Kidney (tissue), 13 donors: ENCODE measurements at regions not wholly inside any gene's neighbourhood (a gene's known extent, or its start where the extent isn't known, plus 50 kb on each side); places are given as distances from the start of the nearest gene placed in this dataset.

ENCODE experiments used
- DNase-seq, 5 donors: peaks; one replicate each; pipeline ENCODE4 v3.0.0-alpha.2; 2013 to 2020
- FAIRE-seq: peaks from 2 replicates; lab custom pipeline; 2012; peaks lifted over from hg19 to GRCh38; lab: Jason Lieb, UNC
- H3K27ac ChIP-seq, 2 donors: one replicate each; pipeline ENCODE4 v1.7.0; 2013; ENCODE audit warnings: low read depth in 2 of 2, low read length in 2 of 2, inconsistent platforms in 1 of 2
- H3K27me3 ChIP-seq: one replicate; pipeline ENCODE4 v1.7.1; 2013; ENCODE audit warnings: low read length, inconsistent platforms; ENCODE audit not compliant: control insufficient read depth, insufficient read depth
- H3K36me3 ChIP-seq, 3 donors: one replicate each; pipeline versions ENCODE4 v1.7.0 to v1.7.1; 2013; ENCODE audit warnings: low read length in 3 of 3, control low read depth in 1 of 3, inconsistent platforms in 1 of 3; ENCODE audit not compliant: insufficient read depth in 3 of 3, control insufficient read depth in 2 of 3
- H3K4me1 ChIP-seq, 3 donors: one replicate each; pipeline versions ENCODE4 v1.7.0 to v1.7.1; 2013; ENCODE audit warnings: low read length in 3 of 3, inconsistent platforms in 1 of 3, low read depth in 1 of 3; ENCODE audit not compliant: control insufficient read depth in 2 of 3, insufficient read depth in 2 of 3
- H3K4me3 ChIP-seq, 3 donors: one replicate each; pipeline versions ENCODE4 v1.7.0 to v1.8.1; 2013; ENCODE audit warnings: low read length in 3 of 3, control low read depth in 1 of 3, inconsistent platforms in 1 of 3
- H3K9ac ChIP-seq, 3 donors: one replicate each; pipeline versions ENCODE4 v1.7.0 to v1.7.1; 2013; ENCODE audit warnings: low read length in 3 of 3, control low read depth in 1 of 3, inconsistent platforms in 1 of 3
- H3K9me3 ChIP-seq, 3 donors: one replicate each; pipeline versions ENCODE4 v1.7.0 to v1.7.1; 2013; ENCODE audit warnings: low read length in 3 of 3, control low read depth in 1 of 3, inconsistent platforms in 1 of 3; ENCODE audit not compliant: control insufficient read depth in 2 of 3, insufficient read depth in 1 of 3
- CTCF ChIP-seq: IDR thresholded peaks from 3 replicates; pipeline ENCODE4 v1.5.1; 2012; ENCODE audit warnings: mild to moderate bottlenecking, moderate library complexity, borderline replicate concordance; ENCODE audit not compliant: insufficient read depth; ENCODE audit errors: extremely low read depth
- intact Hi-C: fragments of 100-400 bp; cut with DNase I; formaldehyde crosslinking; loops from one replicate; pipeline ENCODE4 v1.11.1; 2022
- donor health status: control.
- donor health status: control.
- donor health status: control.
- donor health status: control.
- donor health status: control.
- donor health status: DM: yes; HTN: yes; CAD: no.
- donor health status: Normal renal cell carcinoma (clear cell type).

- H3K9ac ChIP-seq: no peak overlapping the region
- H3K4me3 ChIP-seq: no peak overlapping the region
- H3K27ac ChIP-seq: no peak overlapping the region
- DNase-seq: no peak
- FAIRE-seq: no peak
- H3K27me3 ChIP-seq: no peaks in the 10 kb centered on the region
- H3K4me1 ChIP-seq: no peaks in the 10 kb centered on the region
- H3K36me3 ChIP-seq: no peaks in the 10 kb centered on the region
- H3K9me3 ChIP-seq: no peaks in the 10 kb centered on the region
- no peak for TF ChIP-seq CTCF
- intact Hi-C loops: no loop called here
Measured at GRCh38 chr18:25736516-25736915, 353.9 kb downstream of the SS18 start.

- Histone ChIP-seq H3K9me3 (peaks cover 0 to 4% (median 3%) of the 10 kb centered on the region in 3 donors), H3K27me3 (no peaks in the 10 kb centered on the region), H3K36me3 (no peaks in the 10 kb centered on the region), H3K27ac (no peak overlapping the region), H3K9ac (no peak overlapping the region), H3K4me3 (no peak overlapping the region), H3K4me1 (no peaks in the 10 kb centered on the region)
- TF ChIP-seq CTCF: no peak
- intact Hi-C loops: no loop called here
- no peak for DNase-seq
- no peak for FAIRE-seq
Measured at GRCh38 chr18:25735459-25735858, 355.0 kb downstream of the SS18 start.

GRCh38 chr18:25734336-25734735 lies 356.1 kb downstream of the SS18 start:
- Histone ChIP-seq H3K27me3 (no peaks in the 10 kb centered on the region), H3K27ac (no peak overlapping the region), H3K36me3 (no peaks in the 10 kb centered on the region), H3K4me1 (no peaks in the 10 kb centered on the region), H3K9ac (no peak overlapping the region), H3K4me3 (no peak overlapping the region), H3K9me3 (peaks cover 0 to 4% (median 4%) of the 10 kb centered on the region in 3 donors)
- no peak for FAIRE-seq
- intact Hi-C loops: no loop called here
- no peak for DNase-seq
- TF ChIP-seq CTCF: no peak

GRCh38 chr18:25732862-25733261 lies 357.6 kb downstream of the SS18 start:
- no peaks in the 10 kb centered on the region for H3K4me1 ChIP-seq
- intact Hi-C loops: no loop called here
- H3K9me3 ChIP-seq: peaks cover 0 to 4% (median 4%) of the 10 kb centered on the region in 3 donors
- H3K9ac ChIP-seq: no peak overlapping the region
- TF ChIP-seq CTCF: no peak
- no peak overlapping the region for H3K4me3 ChIP-seq
- no peaks in the 10 kb centered on the region for H3K36me3 ChIP-seq
- DNase-seq (no peak), FAIRE-seq (no peak)
- no peaks in the 10 kb centered on the region for H3K27me3 ChIP-seq
- H3K27ac ChIP-seq: no peak overlapping the region
